ENCODE measurements at regions not wholly inside any gene's neighbourhood (a gene's known extent, or its start where the extent isn't known, plus 50 kb on each side); places are given as distances from the start of the nearest gene placed in this dataset.

- ChIA-PET CTCF (no interaction called here), POLR2A (no interaction called here)
- no peak overlapping the region for H3K4me3 ChIP-seq (ENCODE audit: low read depth, low read length)
- no peak for DNase-seq (ENCODE audit: low read depth, low spot score)
- TF ChIP-seq CTCF (IDR thresholded peaks at IDR 0.05; ENCODE audit: insufficient read depth, low read length, missing control alignments) = no peak
Observed at GRCh38 chr1:188941986-188942385, 1535.7 kb downstream of the BRINP3 start.

GRCh38 chr1:188949701-188950100, 1528.0 kb downstream of the BRINP3 start:
- POLR2A ChIA-PET = no interaction called here
- no peak for TF ChIP-seq CTCF (IDR thresholded peaks at IDR 0.05; ENCODE audit: insufficient read depth, low read length, missing control alignments)
- DNase-seq (ENCODE audit: low read depth, low spot score) = no peak
- H3K4me3 ChIP-seq (ENCODE audit: low read depth, low read length) = no peak overlapping the region
- CTCF ChIA-PET = no interaction called here

GRCh38 chr1:188958461-188959115, 1519.1 kb downstream of the BRINP3 start:
- POLR2A ChIA-PET = no interaction called here
- no peak overlapping the region for H3K4me3 ChIP-seq (ENCODE audit: low read depth, low read length)
- no peak for TF ChIP-seq CTCF (IDR thresholded peaks at IDR 0.05; ENCODE audit: insufficient read depth, low read length, missing control alignments)
- no peak for DNase-seq (ENCODE audit: low read depth, low spot score)
- CTCF ChIA-PET = no interaction called here

GRCh38 chr1:188986745-188987417, 1490.8 kb downstream of the BRINP3 start:
- ChIA-PET CTCF (no interaction called here), POLR2A (no interaction called here)
- no peak for TF ChIP-seq CTCF (IDR thresholded peaks at IDR 0.05; ENCODE audit: insufficient read depth, low read length, missing control alignments)
- DNase-seq (ENCODE audit: low read depth, low spot score) = no peak
- H3K4me3 ChIP-seq (ENCODE audit: low read depth, low read length) = no peak overlapping the region

GRCh38 chr1:188988589-188988988, 1489.1 kb downstream of the BRINP3 start:
- H3K4me3 ChIP-seq (ENCODE audit: low read depth, low read length) = no peak overlapping the region
- no peak for DNase-seq (ENCODE audit: low read depth, low spot score)
- TF ChIP-seq CTCF (IDR thresholded peaks at IDR 0.05; ENCODE audit: insufficient read depth, low read length, missing control alignments) = no peak
- ChIA-PET POLR2A (no interaction called here), CTCF (no interaction called here)

- DNase-seq (ENCODE audit: low read depth, low spot score) = no peak
- POLR2A ChIA-PET = no interaction called here
- CTCF ChIA-PET = no interaction called here
- no peak for TF ChIP-seq CTCF (IDR thresholded peaks at IDR 0.05; ENCODE audit: insufficient read depth, low read length, missing control alignments)
- H3K4me3 ChIP-seq (ENCODE audit: low read depth, low read length) = no peak overlapping the region
Observed at GRCh38 chr1:188991221-188991930, 1486.3 kb downstream of the BRINP3 start.
